HG02870 (cell line): ENCODE measurements at regions not wholly inside any gene's neighbourhood (a gene's known extent, or its start where the extent isn't known, plus 50 kb on each side); places are given as distances from the start of the nearest gene placed in this dataset.

Source experiments
- ATAC-seq: cut with Tn5 transposase; IDR thresholded peaks from one replicate; pipeline ENCODE4 v1.9.1; 2021; ENCODE audit warnings: mild to moderate bottlenecking, moderate library complexity; ENCODE audit not compliant: unreplicated experiment

DNA sequence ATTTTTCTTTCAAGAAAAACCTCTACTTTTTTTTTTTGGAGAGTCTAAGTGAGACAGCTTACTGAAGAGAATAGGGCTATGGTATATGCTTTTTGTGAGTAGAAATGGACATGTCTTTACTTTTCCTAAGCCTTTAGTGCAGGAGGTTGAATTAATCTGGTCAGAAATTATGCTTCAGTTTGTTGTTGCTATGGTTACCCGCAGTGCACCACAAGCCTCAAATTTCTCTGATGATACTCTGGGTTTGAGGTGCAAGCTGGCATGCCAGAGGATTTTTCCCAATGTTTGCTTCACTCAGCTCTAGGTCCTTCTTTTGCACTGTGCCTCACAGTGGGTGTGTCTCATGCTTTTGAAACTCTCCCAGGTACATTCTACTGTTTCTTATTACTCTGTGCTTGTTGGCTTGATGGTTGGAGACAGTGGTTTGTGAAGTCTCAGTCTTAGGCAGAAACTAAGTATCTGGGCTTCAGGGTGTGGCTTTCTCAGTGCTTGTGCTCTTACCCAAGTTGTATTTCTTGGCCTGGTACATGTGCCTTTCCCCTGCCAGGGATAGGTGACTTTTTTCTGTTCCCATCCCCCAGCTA, 278.3 kb downstream of the RBM43 start:
- ATAC-seq = no peak

DNA sequence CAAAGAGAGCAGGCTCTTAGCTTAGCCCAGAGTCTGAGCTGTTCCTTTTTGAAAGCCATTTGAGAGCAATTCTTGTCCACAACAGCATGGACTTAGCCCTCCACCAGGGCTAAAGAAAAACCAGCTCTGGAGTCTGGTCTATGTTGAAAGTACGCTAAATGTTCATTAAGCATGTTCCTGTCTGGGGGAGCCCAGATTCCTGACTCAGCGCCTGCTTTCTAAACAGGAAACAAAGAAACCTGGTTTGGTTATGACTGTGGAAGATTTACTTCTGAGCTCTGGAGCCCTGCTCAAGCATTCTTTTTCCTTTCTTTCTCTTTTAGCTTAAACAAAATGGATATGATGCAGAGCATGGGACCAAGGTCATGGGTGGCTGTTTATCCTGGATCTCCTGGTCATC, 279.8 kb downstream of the RBM43 start:
- no peak for ATAC-seq

GRCh38 chr2:150978053-150978452, 283.6 kb downstream of the RBM43 start:
- no peak for ATAC-seq

GRCh38 chr2:150977296-150977695, 284.4 kb downstream of the RBM43 start:
- no peak for ATAC-seq

DNA sequence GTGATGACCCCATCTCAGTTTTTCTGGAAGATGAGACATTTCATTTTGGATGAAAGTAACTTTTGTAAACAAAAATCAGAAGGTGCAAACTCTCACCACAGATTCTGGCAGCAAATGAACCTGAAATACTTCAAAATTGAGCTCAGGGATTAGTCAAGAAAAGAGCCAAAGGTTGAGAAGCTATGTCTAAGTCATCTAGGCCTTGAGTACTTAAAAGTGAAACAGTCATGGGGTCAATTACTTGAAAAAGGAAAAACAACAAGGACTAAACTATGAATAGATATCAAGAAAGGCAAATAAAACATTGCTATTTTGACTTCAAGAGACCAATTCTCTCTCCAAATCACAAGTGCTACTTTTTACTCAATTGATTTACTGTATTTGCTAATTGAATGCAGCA, 285.1 kb downstream of the RBM43 start:
- no peak for ATAC-seq

DNA sequence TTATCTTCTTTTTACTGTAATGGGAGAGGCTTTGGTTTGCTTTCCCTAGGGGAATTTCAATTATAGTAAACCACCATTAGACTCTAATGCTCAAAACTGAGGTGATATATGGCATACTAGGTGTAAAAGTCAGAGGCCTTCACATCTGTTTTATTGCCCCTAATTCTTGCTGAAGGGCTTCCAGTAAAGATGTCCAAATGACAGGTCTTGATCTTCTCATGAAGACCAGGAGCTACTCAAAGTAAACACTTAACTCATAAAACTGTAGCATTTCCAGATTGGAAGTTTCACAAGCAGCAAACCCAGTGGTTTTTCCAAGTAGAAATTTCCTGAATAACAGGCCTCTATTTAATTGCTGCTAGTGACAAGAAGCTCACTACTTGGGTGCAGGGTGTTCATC, 286.8 kb downstream of the RBM43 start:
- ATAC-seq = no peak

GRCh38 chr2:150974234-150974633, 287.4 kb downstream of the RBM43 start:
- ATAC-seq = no peak

- ATAC-seq = no peak
These were observed 289.8 kb downstream of the RBM43 start for GRCh38 chr2:150971910-150972309.

- ATAC-seq = no peak
These were observed 298.3 kb downstream of the RBM43 start for GRCh38 chr2:150963336-150963735.

DNA sequence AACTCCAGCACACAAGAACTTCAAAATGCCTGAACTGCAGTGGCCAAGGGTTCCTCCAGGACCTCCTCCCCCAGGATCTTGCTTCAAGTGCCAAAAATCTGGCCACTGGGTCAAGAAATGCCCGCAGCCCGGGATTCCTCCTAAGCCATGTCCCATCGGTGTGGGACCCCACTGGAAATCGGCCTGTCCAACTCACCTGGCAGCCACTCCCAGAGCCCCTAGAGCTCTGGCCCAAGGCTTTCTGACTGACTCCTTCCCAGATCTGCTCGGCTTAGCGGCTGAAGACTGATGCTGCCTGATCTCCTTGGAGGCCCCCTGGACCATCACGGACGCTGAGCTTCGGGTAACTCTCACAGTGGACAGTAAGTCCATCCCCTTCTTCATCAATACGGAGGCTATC, 306.4 kb downstream of the RBM43 start:
- ATAC-seq = no peak

DNA sequence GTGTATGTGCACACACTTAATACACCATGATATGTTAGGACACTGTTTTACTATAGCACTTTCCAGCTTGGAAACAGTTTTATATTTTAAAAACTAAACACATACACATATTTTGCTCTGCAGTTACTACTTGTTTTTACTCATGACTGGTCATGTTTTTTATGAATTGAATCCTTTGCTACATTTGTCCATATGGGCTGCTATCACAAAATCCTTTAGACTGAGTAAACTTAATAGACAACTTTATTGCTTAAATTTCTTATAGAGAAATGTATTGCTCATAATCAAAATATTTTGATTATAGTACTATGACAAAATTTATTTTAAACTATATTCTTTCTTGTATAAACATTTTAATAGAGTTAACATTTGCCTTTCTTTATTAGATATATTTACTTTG, 314.8 kb downstream of the RBM43 start:
- ATAC-seq = no peak

GRCh38 chr2:150944315-150944714, 317.3 kb downstream of the RBM43 start:
- ATAC-seq = no peak

DNA sequence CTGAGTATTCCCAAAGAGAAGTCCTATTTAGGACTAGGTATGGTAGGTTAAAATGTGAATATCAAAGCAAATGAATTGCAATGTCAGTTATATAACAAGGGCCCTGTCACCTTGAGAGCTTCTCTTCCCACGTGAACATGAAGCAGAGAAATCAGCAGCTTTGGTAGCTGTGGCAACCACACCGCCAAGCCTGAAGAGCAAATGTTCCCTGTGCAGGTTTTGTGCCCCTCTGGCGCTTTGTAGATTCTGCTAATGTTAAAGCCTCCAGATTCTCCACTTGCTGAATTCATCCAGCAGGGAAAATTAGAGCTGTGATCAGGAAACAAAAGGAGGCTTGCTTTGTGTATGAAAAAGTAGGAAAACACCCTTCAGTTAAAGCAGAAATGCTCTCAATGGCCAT, 322.6 kb downstream of the RBM43 start:
- no peak for ATAC-seq

DNA sequence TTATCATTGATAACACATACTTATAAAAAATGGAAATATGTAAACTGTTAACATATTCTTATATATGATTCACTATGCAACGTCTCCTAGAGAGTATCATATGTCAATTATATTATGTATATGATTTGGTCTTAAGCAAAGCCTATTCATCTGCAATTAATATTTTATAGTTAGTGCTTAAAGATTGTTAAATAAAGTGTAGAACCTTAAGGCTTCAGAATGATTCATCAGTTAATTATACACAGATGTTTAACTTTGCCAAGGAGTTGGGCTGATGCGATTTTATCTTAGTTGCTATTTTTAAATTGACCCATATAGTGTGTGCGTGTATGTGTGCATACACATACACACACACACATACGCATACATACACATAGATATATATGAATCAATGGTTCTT, 323.1 kb downstream of the RBM43 start:
- ATAC-seq = no peak

GRCh38 chr2:150937030-150937429, 324.6 kb downstream of the RBM43 start:
- no peak for ATAC-seq

DNA sequence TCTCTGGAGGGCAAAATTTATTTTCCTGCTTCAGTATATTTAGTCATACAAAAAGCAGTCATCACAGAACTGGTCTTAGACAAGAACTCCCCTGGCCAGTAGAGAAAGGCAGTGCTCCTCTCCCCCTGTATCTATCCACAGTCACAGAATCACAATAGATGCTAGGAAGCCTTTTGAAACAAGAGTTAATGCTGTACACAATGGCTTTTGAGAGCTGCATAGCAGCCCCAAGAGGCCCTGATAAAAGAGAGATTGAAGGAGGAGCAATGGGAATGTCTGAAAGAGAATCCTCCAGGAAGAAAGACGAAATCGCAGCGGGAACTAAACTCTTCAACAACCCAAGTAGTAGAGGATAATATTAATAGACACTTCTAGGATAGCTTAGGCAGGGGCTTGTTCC, 330.2 kb downstream of the RBM43 start:
- ATAC-seq = no peak

GRCh38 chr2:150925611-150926010, 336.1 kb downstream of the RBM43 start:
- ATAC-seq = no peak

- no peak for ATAC-seq
These were observed 336.8 kb downstream of the RBM43 start for GRCh38 chr2:150924878-150925277.

GRCh38 chr2:150919901-150920300, 341.8 kb downstream of the RBM43 start:
- ATAC-seq = no peak

- no peak for ATAC-seq
These were observed 343.5 kb downstream of the RBM43 start for GRCh38 chr2:150917961-150918713.

- ATAC-seq = no peak
These were observed 344.9 kb downstream of the RBM43 start for GRCh38 chr2:150916467-150917396.

- ATAC-seq = no peak
These were observed 349.8 kb downstream of the RBM43 start for GRCh38 chr2:150911766-150912280.
